Endodermal cell (in vitro differentiated cells): ENCODE measurements at regions not wholly inside any gene's neighbourhood (a gene's known extent, or its start where the extent isn't known, plus 50 kb on each side); places are given as distances from the start of the nearest gene placed in this dataset.
A peak's percentile ranks its signal among the peaks of the same experiment; 100 is the strongest.
"Not testable (repeated sequence)": the region's sequence is repeated elsewhere in the genome, so short reads cannot be mapped to it uniquely, and the experiment has no call there.

Experiments
- DNase-seq: peaks from one replicate; pipeline ENCODE4 v3.0.0-alpha.2; 2017
- H3K27ac ChIP-seq: 2 replicates; pipeline ENCODE4 v1.5.1; 2013; ENCODE audit warnings: mild to moderate bottlenecking, low read depth, low read length, moderate library complexity
- H3K27me3 ChIP-seq: 2 replicates; pipeline ENCODE4 v1.6.1; 2013; ENCODE audit warnings: mild to moderate bottlenecking, low read length, moderate library complexity; ENCODE audit not compliant: insufficient read depth, control insufficient read depth, poor library complexity, severe bottlenecking
- H3K36me3 ChIP-seq: 2 replicates; pipeline ENCODE4 v1.7.0; 2013; ENCODE audit warnings: mild to moderate bottlenecking, low read length, moderate library complexity; ENCODE audit not compliant: control insufficient read depth, insufficient read depth
- H3K4me1 ChIP-seq: one replicate; pipeline ENCODE4 v1.7.0; 2013; ENCODE audit warnings: low read length; ENCODE audit not compliant: control insufficient read depth, insufficient read depth
- H3K4me3 ChIP-seq: 2 replicates; pipeline ENCODE4 v1.5.1; 2013; ENCODE audit warnings: mild to moderate bottlenecking, low read length, moderate library complexity
- H3K9ac ChIP-seq: 2 replicates; pipeline ENCODE4 v1.6.1; 2013; ENCODE audit warnings: mild to moderate bottlenecking, low read length, moderate library complexity; ENCODE audit not compliant: poor library complexity, severe bottlenecking; ENCODE audit errors: extremely low read depth
- H3K9me3 ChIP-seq: 2 replicates; pipeline ENCODE4 v1.6.1; 2013; ENCODE audit warnings: mild to moderate bottlenecking, low read length, moderate library complexity; ENCODE audit not compliant: control insufficient read depth
- H3K27ac Mint-ChIP-seq: 2 replicates; pipeline ENCODE4 v1.8.0; 2020; ENCODE audit warnings: mixed read lengths
- H3K27me3 Mint-ChIP-seq: 2 replicates; pipeline ENCODE4 v1.8.0; 2021; ENCODE audit warnings: mild to moderate bottlenecking, mixed read lengths; ENCODE audit not compliant: insufficient read depth
- H3K36me3 Mint-ChIP-seq: 2 replicates; pipeline ENCODE4 v1.8.0; 2020; ENCODE audit warnings: low read depth, mixed read lengths
- H3K4me1 Mint-ChIP-seq: 2 replicates; pipeline ENCODE4 v1.8.0; 2020; ENCODE audit warnings: mixed read lengths
- H3K4me3 Mint-ChIP-seq: 2 replicates; pipeline ENCODE4 v1.8.0; 2020; ENCODE audit warnings: mild to moderate bottlenecking, moderate library complexity, mixed read lengths
- H3K9me3 Mint-ChIP-seq: 2 replicates; pipeline ENCODE4 v1.8.0; 2020; ENCODE audit warnings: mild to moderate bottlenecking, mixed read lengths
- CTCF ChIP-seq: fragments of 200-600 bp; sonication (generic); conservative IDR thresholded peaks from 2 replicates; pipeline ENCODE4 v1.5.0; 2021; ENCODE audit warnings: antibody characterized with exemption, mild to moderate bottlenecking
- WGBS, 2 experiments: methylation state at CpG; one replicate each; pipeline versions ENCODE4 v1.1.5 to v1.1.7; 2013; ENCODE audit warnings: missing lambda C conversion rate in 2 of 2, mixed read lengths in 1 of 2; ENCODE audit not compliant: insufficient coverage in 1 of 2, insufficient read length in 1 of 2; 5-methylcytosine and 5-hydroxymethylcytosine counted together

- peaks cover 13% of the 10 kb centered on the region for H3K27me3 Mint-ChIP-seq
- no peak overlapping the region for H3K27ac Mint-ChIP-seq
- peak; percentile 96 for DNase-seq
- H3K27me3 ChIP-seq = peaks cover 31% of the 10 kb centered on the region
- H3K4me3 ChIP-seq = no peak overlapping the region
- no peak for TF ChIP-seq CTCF
- 22 to 31% methylated on average over 6 to 10 of the region's 10 CpGs for WGBS, 2 experiments
- no peaks in the 10 kb centered on the region for H3K36me3 Mint-ChIP-seq
- H3K27ac ChIP-seq = no peak overlapping the region
- H3K9ac ChIP-seq = no peak overlapping the region
- no peaks in the 10 kb centered on the region for H3K4me1 ChIP-seq
- no peaks in the 10 kb centered on the region for H3K9me3 ChIP-seq
- H3K9me3 Mint-ChIP-seq = no peaks in the 10 kb centered on the region
- no peak overlapping the region for H3K4me3 Mint-ChIP-seq
- H3K36me3 ChIP-seq = no peaks in the 10 kb centered on the region
- H3K4me1 Mint-ChIP-seq = no peaks in the 10 kb centered on the region
Measured at GRCh38 chr4:8675383-8675782, 82.8 kb downstream of the CPZ start.

GRCh38 chr4:8674311-8674885, 81.8 kb downstream of the CPZ start:
- H3K27ac ChIP-seq = no peak overlapping the region
- H3K36me3 ChIP-seq = no peaks in the 10 kb centered on the region
- no peak overlapping the region for H3K27ac Mint-ChIP-seq
- DNase-seq = no peak
- H3K36me3 Mint-ChIP-seq = no peaks in the 10 kb centered on the region
- no peaks in the 10 kb centered on the region for H3K9me3 ChIP-seq
- WGBS, 2 experiments = 87% methylated on average over 3 to 16 of the region's 16 CpGs
- no peaks in the 10 kb centered on the region for H3K9me3 Mint-ChIP-seq
- peaks cover 27% of the 10 kb centered on the region for H3K27me3 ChIP-seq
- no peak for TF ChIP-seq CTCF
- no peaks in the 10 kb centered on the region for H3K4me1 ChIP-seq
- H3K4me3 ChIP-seq = no peak overlapping the region
- H3K9ac ChIP-seq = no peak overlapping the region
- H3K4me1 Mint-ChIP-seq = no peaks in the 10 kb centered on the region
- peaks cover 14% of the 10 kb centered on the region for H3K27me3 Mint-ChIP-seq
- no peak overlapping the region for H3K4me3 Mint-ChIP-seq

- not testable (repeated sequence) for H3K9ac ChIP-seq, H3K27ac Mint-ChIP-seq, H3K4me3 Mint-ChIP-seq, H3K9me3 ChIP-seq, H3K9me3 Mint-ChIP-seq, H3K27ac ChIP-seq, H3K4me1 Mint-ChIP-seq, DNase-seq, H3K4me3 ChIP-seq, H3K36me3 Mint-ChIP-seq, H3K4me1 ChIP-seq, H3K36me3 ChIP-seq
- peaks cover 22% of the 10 kb centered on the region for H3K27me3 ChIP-seq
- peaks cover 12% of the 10 kb centered on the region for H3K27me3 Mint-ChIP-seq
- 73% methylated on average over 5 of the region's 5 CpGs; no CpG with 5 or more reads in 1 of the 2 experiments for WGBS, 2 experiments
Measured at GRCh38 chr4:8673106-8673505, 80.5 kb downstream of the CPZ start.

- DNase-seq = no peak
- Mint-ChIP-seq H3K4me3 (no peak overlapping the region), H3K27me3 (peaks cover 12% of the 10 kb centered on the region), H3K27ac (no peak overlapping the region), H3K9me3 (no peaks in the 10 kb centered on the region), H3K36me3 (no peaks in the 10 kb centered on the region), H3K4me1 (no peaks in the 10 kb centered on the region)
- H3K36me3 ChIP-seq = no peaks in the 10 kb centered on the region
- H3K4me1 ChIP-seq = no peaks in the 10 kb centered on the region
- no peaks in the 10 kb centered on the region for H3K9me3 ChIP-seq
- 86 to 88% methylated on average over 8 to 9 of the region's 9 CpGs for WGBS, 2 experiments
- no peak overlapping the region for H3K9ac ChIP-seq
- H3K4me3 ChIP-seq = no peak overlapping the region
- peaks cover 22% of the 10 kb centered on the region for H3K27me3 ChIP-seq
- H3K27ac ChIP-seq = no peak overlapping the region
- TF ChIP-seq CTCF = no peak
Measured at GRCh38 chr4:8672486-8672885, 79.9 kb downstream of the CPZ start.
